Panc1 (cell line): ENCODE measurements at regions not wholly inside any gene's neighbourhood (a gene's known extent, or its start where the extent isn't known, plus 50 kb on each side); places are given as distances from the start of the nearest gene placed in this dataset.

Experiments used
- CTCF ChIP-seq: fragments of 450-650 bp; IDR thresholded peaks from 2 replicates; pipeline ENCODE4 v1.5.1; 2017; ENCODE audit warnings: mild to moderate bottlenecking
- REST ChIP-seq, 2 experiments: IDR thresholded peaks; 2 replicates each; pipeline ENCODE4 v1.6.1; 2011 to 2012; ENCODE audit warnings: low read depth in 2 of 2, control low read depth in 1 of 2, low read length in 1 of 2, mild to moderate bottlenecking in 1 of 2, moderate library complexity in 1 of 2; ENCODE audit not compliant: insufficient read depth in 1 of 2
- SIN3A ChIP-seq: IDR thresholded peaks from 2 replicates; pipeline ENCODE4 v1.6.1; 2012; ENCODE audit warnings: low read depth, mild to moderate bottlenecking, low read length, moderate library complexity, borderline replicate concordance; ENCODE audit not compliant: insufficient read depth
- TCF7L2 ChIP-seq: IDR thresholded peaks from 2 replicates; pipeline ENCODE4 v1.6.1; 2011; ENCODE audit warnings: mild to moderate bottlenecking, low read depth, low read length, inconsistent platforms

DNA sequence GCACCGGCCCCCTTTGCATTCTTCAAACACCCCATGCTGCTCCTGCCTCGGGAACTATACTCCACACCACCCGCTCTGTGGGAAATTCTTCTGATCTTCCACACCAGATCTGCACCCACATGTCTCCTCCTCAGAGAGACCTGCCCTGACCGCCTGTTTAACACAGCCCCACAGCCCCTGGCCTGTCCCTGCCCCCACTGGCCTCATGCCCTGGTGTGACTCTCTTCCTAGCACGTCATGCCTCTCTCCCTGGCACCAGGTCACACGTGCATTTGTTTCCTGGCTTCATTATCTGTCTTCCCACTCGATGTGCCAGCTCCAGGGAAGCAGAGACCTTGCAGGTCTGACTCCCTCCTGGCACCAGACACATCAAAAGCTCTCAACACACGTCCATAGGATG, 79.6 kb downstream of the ANKRD60 start:
- TF ChIP-seq REST (IDR thresholded peaks at IDR 0.05; ENCODE audit: insufficient read depth in 1 of 2, low read depth in 2 of 2, low read length in 1 of 2) = no peak
- no peak for TF ChIP-seq SIN3A
- TF ChIP-seq CTCF = no peak
- no peak for TF ChIP-seq TCF7L2
